Breast epithelium (tissue), 4 donors: ENCODE measurements at regions not wholly inside any gene's neighbourhood (a gene's known extent, or its start where the extent isn't known, plus 50 kb on each side); places are given as distances from the start of the nearest gene placed in this dataset.

Experiments
- DNase-seq, 2 donors: peaks; one replicate each; pipeline ENCODE4 v3.0.0-alpha.2; 2019; ENCODE audit warnings: low spot score in 2 of 2
- H3K27ac ChIP-seq, 2 donors: fragments of 200-600 bp; sonication (generic) in 1 of 2; one replicate each; pipeline ENCODE4 v1.5.1; 2016 to 2019; ENCODE audit warnings: mild to moderate bottlenecking in 1 of 2
- H3K27me3 ChIP-seq, 2 donors: fragments of 200-600 bp; sonication (generic) in 1 of 2; one replicate each; pipeline versions ENCODE4 v1.5.1 to v1.6.0; 2017 to 2019; ENCODE audit warnings: control low read depth in 1 of 2, mild to moderate bottlenecking in 1 of 2
- H3K36me3 ChIP-seq: fragments of 200-600 bp; one replicate; pipeline ENCODE4 v1.5.1; 2019
- H3K4me1 ChIP-seq, 2 donors: fragments of 200-600 bp; sonication (generic); one replicate each; pipeline ENCODE4 v1.5.1; 2016 to 2019; ENCODE audit warnings: control low read depth in 1 of 2
- H3K4me3 ChIP-seq, 3 donors: fragments of 200-600 bp; sonication (generic); 1 replicate in 2 of 3; 2 replicates in 1 of 3; pipeline ENCODE4 v1.5.1; 2016 to 2019; ENCODE audit warnings: mild to moderate bottlenecking in 3 of 3, moderate library complexity in 2 of 3
- H3K9me3 ChIP-seq, 2 donors: fragments of 200-600 bp; sonication (generic) in 1 of 2; one replicate each; pipeline ENCODE4 v1.5.1; 2016 to 2019; ENCODE audit warnings: control low read depth in 1 of 2
- POLR2A ChIP-seq: fragments of 450-650 bp; IDR thresholded peaks from one replicate; pipeline ENCODE4 v1.6.1; 2016; ENCODE audit warnings: antibody characterized with exemption, mild to moderate bottlenecking, moderate library complexity
- POLR2AphosphoS5 ChIP-seq, 3 donors: sonication (generic); formaldehyde crosslinking; IDR thresholded peaks; one replicate each; pipeline ENCODE4 v1.6.1; 2017; ENCODE audit warnings: antibody characterized with exemption in 3 of 3
- intact Hi-C: fragments of 100-400 bp; cut with DNase I; formaldehyde crosslinking; loops from one replicate; pipeline ENCODE4 v1.15.1; 2023; ENCODE audit warnings: low total_unique reads
- TF ChIP-seq, protein P1 (sequence below), 3 donors: fragments of 450-650 bp; IDR thresholded peaks; one replicate each; pipeline ENCODE4 v1.5.1; 2016 to 2017; ENCODE audit warnings: antibody characterized with exemption in 3 of 3, mild to moderate bottlenecking in 3 of 3, moderate library complexity in 3 of 3

DNA sequence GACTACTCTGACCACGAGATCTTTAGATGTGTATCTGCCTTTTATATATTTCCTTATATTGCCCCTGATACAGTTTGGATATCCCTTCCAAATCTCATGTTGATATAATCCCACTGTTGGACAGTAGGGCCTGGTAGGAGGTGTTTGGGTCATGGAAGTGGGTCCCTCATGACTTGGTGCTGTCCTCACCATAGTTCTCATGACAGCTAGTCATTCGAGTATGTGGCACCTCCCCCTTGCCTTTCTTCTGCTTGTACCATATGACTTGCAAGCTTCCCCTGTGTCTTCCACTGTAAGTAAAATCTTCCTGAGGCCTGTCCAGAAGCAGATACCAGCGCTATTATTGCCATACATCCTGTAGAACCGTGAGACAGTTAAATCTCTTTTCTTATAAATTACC lies 145.3 kb downstream of the ZNF518B start:
- H3K4me1 ChIP-seq, result no peaks in the 10 kb centered on the region
- intact Hi-C loops, result no loop called here
- no peaks in the 10 kb centered on the region for H3K9me3 ChIP-seq
- DNase-seq, result no peak
- H3K27me3 ChIP-seq, result no peaks in the 10 kb centered on the region
- H3K36me3 ChIP-seq, result no peaks in the 10 kb centered on the region
- no peak overlapping the region for H3K4me3 ChIP-seq
- no peak overlapping the region for H3K27ac ChIP-seq
- TF ChIP-seq POLR2A (no peak), POLR2AphosphoS5 (IDR thresholded peaks at IDR 0.05) (no peak)
- TF ChIP-seq, protein P1, sequence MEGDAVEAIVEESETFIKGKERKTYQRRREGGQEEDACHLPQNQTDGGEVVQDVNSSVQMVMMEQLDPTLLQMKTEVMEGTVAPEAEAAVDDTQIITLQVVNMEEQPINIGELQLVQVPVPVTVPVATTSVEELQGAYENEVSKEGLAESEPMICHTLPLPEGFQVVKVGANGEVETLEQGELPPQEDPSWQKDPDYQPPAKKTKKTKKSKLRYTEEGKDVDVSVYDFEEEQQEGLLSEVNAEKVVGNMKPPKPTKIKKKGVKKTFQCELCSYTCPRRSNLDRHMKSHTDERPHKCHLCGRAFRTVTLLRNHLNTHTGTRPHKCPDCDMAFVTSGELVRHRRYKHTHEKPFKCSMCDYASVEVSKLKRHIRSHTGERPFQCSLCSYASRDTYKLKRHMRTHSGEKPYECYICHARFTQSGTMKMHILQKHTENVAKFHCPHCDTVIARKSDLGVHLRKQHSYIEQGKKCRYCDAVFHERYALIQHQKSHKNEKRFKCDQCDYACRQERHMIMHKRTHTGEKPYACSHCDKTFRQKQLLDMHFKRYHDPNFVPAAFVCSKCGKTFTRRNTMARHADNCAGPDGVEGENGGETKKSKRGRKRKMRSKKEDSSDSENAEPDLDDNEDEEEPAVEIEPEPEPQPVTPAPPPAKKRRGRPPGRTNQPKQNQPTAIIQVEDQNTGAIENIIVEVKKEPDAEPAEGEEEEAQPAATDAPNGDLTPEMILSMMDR (IDR thresholded peaks at IDR 0.05), result no peak

DNA sequence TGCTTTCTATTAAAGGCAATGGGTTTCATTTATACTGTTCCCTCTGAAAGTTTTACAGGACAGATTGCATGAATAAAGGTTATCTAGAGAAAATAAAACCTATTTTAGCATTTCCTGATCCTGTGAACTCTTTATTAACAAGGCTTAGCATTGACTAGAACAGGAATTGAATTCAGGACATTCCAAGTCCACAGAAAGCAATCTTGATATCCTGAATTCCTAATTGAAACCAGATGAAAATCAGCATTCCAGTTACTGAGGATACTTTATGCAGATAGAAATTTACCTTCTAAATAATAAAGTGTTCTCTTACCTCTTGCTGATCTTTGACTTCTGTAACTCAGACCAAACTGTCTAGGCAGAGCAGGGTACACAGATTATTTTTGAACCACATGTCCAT lies 151.4 kb downstream of the ZNF518B start:
- intact Hi-C loops, result no loop called here
- H3K27me3 ChIP-seq, result no peaks in the 10 kb centered on the region
- no peaks in the 10 kb centered on the region for H3K36me3 ChIP-seq
- H3K27ac ChIP-seq, result no peak overlapping the region
- H3K4me1 ChIP-seq, result no peaks in the 10 kb centered on the region
- H3K4me3 ChIP-seq, result no peak overlapping the region
- TF ChIP-seq POLR2AphosphoS5 (IDR thresholded peaks at IDR 0.05) (no peak), POLR2A (no peak)
- TF ChIP-seq, protein P1 (IDR thresholded peaks at IDR 0.05), result no peak
- DNase-seq, result no peak
- H3K9me3 ChIP-seq, result no peaks in the 10 kb centered on the region

DNA sequence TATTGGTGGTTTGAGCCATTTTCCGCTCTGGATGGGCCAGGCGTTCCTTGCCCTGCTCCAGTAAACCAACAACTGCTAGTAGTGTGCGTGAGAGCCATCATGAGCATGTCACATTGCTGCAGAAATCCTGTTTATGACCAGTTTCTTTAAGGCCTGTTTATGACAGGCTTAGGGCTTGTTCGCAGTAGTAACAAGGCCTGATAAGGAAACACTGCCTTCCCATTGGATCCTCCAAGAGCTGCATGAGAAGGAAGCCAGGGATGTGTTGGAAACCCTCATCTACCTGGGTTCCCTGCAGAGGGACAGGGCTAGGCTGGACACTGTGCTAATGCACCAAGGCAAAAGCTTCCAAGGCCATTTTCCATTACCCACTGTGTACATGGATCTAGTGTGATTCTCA lies 153.9 kb downstream of the ZNF518B start:
- Histone ChIP-seq H3K36me3 (no peaks in the 10 kb centered on the region), H3K27me3 (no peaks in the 10 kb centered on the region), H3K4me3 (no peak overlapping the region), H3K9me3 (no peaks in the 10 kb centered on the region), H3K4me1 (no peaks in the 10 kb centered on the region), H3K27ac (no peak overlapping the region)
- no peak for DNase-seq
- intact Hi-C loops, result no loop called here
- TF ChIP-seq, protein P1 (IDR thresholded peaks at IDR 0.05), result no peak
- no peak for TF ChIP-seq POLR2AphosphoS5 (IDR thresholded peaks at IDR 0.05)
- no peak for TF ChIP-seq POLR2A

DNA sequence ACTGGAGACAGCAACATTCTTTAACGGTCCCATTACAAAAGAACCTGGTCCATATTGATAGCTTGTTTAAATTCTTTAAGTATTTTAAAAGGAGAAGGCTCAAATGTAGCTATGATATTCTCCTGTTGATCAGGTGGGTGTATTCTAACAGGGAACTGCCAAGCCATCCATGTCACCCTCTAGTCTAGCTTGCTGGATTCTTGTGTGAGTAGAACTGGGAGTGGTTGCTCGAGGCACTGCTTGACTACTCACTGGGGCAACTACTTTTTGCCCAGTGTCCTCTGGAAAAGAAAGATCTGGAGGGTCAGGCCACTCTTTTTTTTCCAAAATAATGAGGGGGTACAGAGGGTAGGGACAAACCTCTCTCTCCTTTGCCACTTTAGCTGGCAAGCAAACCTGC lies 155.1 kb downstream of the ZNF518B start:
- intact Hi-C loops, result no loop called here
- TF ChIP-seq, protein P1 (IDR thresholded peaks at IDR 0.05), result no peak
- TF ChIP-seq POLR2A (no peak), POLR2AphosphoS5 (IDR thresholded peaks at IDR 0.05) (no peak)
- Histone ChIP-seq H3K9me3 (no peaks in the 10 kb centered on the region), H3K4me1 (peaks cover 0 to 4% of the 10 kb centered on the region in 2 donors), H3K27ac (no peak overlapping the region), H3K27me3 (no peaks in the 10 kb centered on the region), H3K4me3 (no peak overlapping the region), H3K36me3 (no peaks in the 10 kb centered on the region)
- DNase-seq, result no peak

DNA sequence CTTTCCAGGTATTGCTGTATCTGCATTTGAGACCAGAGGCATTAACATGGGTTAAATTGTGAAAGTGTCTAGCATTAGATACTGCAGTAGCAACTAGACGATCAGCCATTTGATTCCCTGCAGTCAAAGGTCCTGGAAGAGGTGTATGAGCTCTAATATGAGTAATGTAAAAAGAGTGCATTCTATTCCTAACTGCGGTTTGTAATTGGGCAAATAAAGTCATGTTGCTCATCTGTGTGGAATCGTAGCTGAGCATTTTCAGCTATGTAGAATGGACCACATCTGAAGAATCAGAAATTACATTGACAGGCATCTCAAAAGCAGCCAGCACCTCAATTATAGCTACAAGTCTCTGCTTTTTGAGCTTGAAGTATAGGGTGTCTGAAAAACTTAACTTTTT lies 157.6 kb downstream of the ZNF518B start:
- no peak for DNase-seq
- intact Hi-C loops, result no loop called here

More for the DNA sequence above, 157.6 kb downstream of the ZNF518B start:
- H3K4me3 ChIP-seq, result no peak overlapping the region
- no peaks in the 10 kb centered on the region for H3K9me3 ChIP-seq
- no peak overlapping the region for H3K27ac ChIP-seq
- peaks cover 4 to 13% of the 10 kb centered on the region in 2 donors for H3K4me1 ChIP-seq
- H3K27me3 ChIP-seq, result no peaks in the 10 kb centered on the region
- no peaks in the 10 kb centered on the region for H3K36me3 ChIP-seq
- TF ChIP-seq POLR2A, result no peak
- no peak for TF ChIP-seq POLR2AphosphoS5 (IDR thresholded peaks at IDR 0.05)
- TF ChIP-seq, protein P1 (IDR thresholded peaks at IDR 0.05), result no peak
